Caco-2 (cell line): ENCODE measurements at regions not wholly inside any gene's neighbourhood (a gene's known extent, or its start where the extent isn't known, plus 50 kb on each side); places are given as distances from the start of the nearest gene placed in this dataset.

Experiments
- BruUV-seq: library from RNA; stranded (reverse); fragments of 400-500 nt; replicated peaks from 2 replicates; lab custom pipeline; 2021; lab: Mats Ljungman, UMichigan
- CTCF ChIA-PET: fragments of 300-600 bp; sonication (Branson Sonifier 250); formaldehyde crosslinking; loops from one replicate; lab custom pipeline; 2022; ENCODE audit warnings: antibody characterized with exemption; lab: Charles Lee
- POLR2A ChIA-PET: fragments of 300-600 bp; sonication (Branson Sonifier 250); formaldehyde crosslinking; loops from one replicate; lab custom pipeline; 2022; ENCODE audit warnings: antibody characterized with exemption; lab: Charles Lee
- DNase-seq, 2 experiments: peaks; one replicate each; pipeline versions ENCODE4 v3.0.0 to v3.0.0-alpha.2; 2020 to 2022
- H3K27me3 ChIP-seq: replicated peaks from 2 replicates; pipeline ENCODE4 v1.6.0; 2011; ENCODE audit warnings: low read length; ENCODE audit not compliant: control insufficient read depth, insufficient read depth
- H3K36me3 ChIP-seq: 2 replicates; pipeline ENCODE4 v1.5.1; 2011; ENCODE audit warnings: low read length; ENCODE audit not compliant: control insufficient read depth, insufficient read depth
- H3K4me1 ChIP-seq: fragments of 250-450 bp; sonication (Bioruptor Pico); 2 replicates; pipeline ENCODE4 v1.5.1; 2020; ENCODE audit warnings: mild to moderate bottlenecking
- H3K4me3 ChIP-seq: 2 replicates; pipeline ENCODE4 v1.5.1; 2011; ENCODE audit warnings: low read depth, mild to moderate bottlenecking, control low read depth, low read length
- H3K9me3 ChIP-seq: fragments of 250-450 bp; sonication (Bioruptor Pico); 2 replicates; pipeline ENCODE4 v1.5.1; 2020; ENCODE audit warnings: mild to moderate bottlenecking, moderate library complexity
- H3K27ac Mint-ChIP-seq: one replicate; pipeline ENCODE4 v1.8.0; 2022; ENCODE audit warnings: mixed read lengths; ENCODE audit not compliant: unreplicated experiment
- H3K27me3 Mint-ChIP-seq: one replicate; pipeline ENCODE4 v1.8.0; 2022; ENCODE audit warnings: mixed read lengths; ENCODE audit not compliant: insufficient read depth, unreplicated experiment
- H3K36me3 Mint-ChIP-seq: one replicate; pipeline ENCODE4 v1.8.0; 2022; ENCODE audit warnings: mild to moderate bottlenecking, mixed read lengths; ENCODE audit not compliant: insufficient read depth, unreplicated experiment
- H3K4me1 Mint-ChIP-seq: one replicate; pipeline ENCODE4 v1.8.0; 2022; ENCODE audit warnings: low read depth, mixed read lengths; ENCODE audit not compliant: unreplicated experiment
- H3K4me3 Mint-ChIP-seq: one replicate; pipeline ENCODE4 v1.8.0; 2022; ENCODE audit warnings: mild to moderate bottlenecking, moderate library complexity, mixed read lengths; ENCODE audit not compliant: unreplicated experiment
- H3K9me3 Mint-ChIP-seq: one replicate; pipeline ENCODE4 v1.8.0; 2022; ENCODE audit warnings: mixed read lengths; ENCODE audit not compliant: unreplicated experiment
- intact Hi-C: fragments of 100-400 bp; cut with micrococcal nuclease; formaldehyde crosslinking; loops from one replicate; pipeline ENCODE4 v1.10.0; 2022; ENCODE audit not compliant: unreplicated experiment
- TF ChIP-seq, protein P1 (sequence below), 2 experiments: fragments of 200-600 bp in 1 of 2; IDR thresholded peaks; 1 replicate in 1 of 2; 2 replicates in 1 of 2; pipeline versions ENCODE4 v1.5.1 to v1.8.0; 2011 to 2022; ENCODE audit warnings: antibody characterized with exemption in 1 of 2, control low read depth in 1 of 2, inconsistent platforms in 1 of 2, low read depth in 1 of 2, low read length in 1 of 2, mild to moderate bottlenecking in 1 of 2, moderate library complexity in 1 of 2; ENCODE audit not compliant: insufficient read depth in 1 of 2, severe bottlenecking in 1 of 2, unreplicated experiment in 1 of 2

GRCh38 chr3:15927969-15928368, 130.2 kb upstream of the ANKRD28 start:
- ChIA-PET CTCF (no interaction called here), POLR2A (no interaction called here)
- H3K4me3 ChIP-seq = no peak overlapping the region
- no peaks in the 10 kb centered on the region for H3K9me3 ChIP-seq
- intact Hi-C loops = no loop called here
- H3K36me3 ChIP-seq = no peaks in the 10 kb centered on the region
- Mint-ChIP-seq H3K4me1 (no peaks in the 10 kb centered on the region), H3K4me3 (no peak overlapping the region), H3K27ac (no peak overlapping the region), H3K27me3 (peaks cover 3% of the 10 kb centered on the region), H3K9me3 (no peaks in the 10 kb centered on the region), H3K36me3 (no peaks in the 10 kb centered on the region)
- BruUV-seq = no TSS peak
- no peak for DNase-seq
- no peaks in the 10 kb centered on the region for H3K27me3 ChIP-seq
- TF ChIP-seq, protein P1, sequence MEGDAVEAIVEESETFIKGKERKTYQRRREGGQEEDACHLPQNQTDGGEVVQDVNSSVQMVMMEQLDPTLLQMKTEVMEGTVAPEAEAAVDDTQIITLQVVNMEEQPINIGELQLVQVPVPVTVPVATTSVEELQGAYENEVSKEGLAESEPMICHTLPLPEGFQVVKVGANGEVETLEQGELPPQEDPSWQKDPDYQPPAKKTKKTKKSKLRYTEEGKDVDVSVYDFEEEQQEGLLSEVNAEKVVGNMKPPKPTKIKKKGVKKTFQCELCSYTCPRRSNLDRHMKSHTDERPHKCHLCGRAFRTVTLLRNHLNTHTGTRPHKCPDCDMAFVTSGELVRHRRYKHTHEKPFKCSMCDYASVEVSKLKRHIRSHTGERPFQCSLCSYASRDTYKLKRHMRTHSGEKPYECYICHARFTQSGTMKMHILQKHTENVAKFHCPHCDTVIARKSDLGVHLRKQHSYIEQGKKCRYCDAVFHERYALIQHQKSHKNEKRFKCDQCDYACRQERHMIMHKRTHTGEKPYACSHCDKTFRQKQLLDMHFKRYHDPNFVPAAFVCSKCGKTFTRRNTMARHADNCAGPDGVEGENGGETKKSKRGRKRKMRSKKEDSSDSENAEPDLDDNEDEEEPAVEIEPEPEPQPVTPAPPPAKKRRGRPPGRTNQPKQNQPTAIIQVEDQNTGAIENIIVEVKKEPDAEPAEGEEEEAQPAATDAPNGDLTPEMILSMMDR (IDR thresholded peaks at IDR 0.05; ENCODE audit: insufficient read depth in 1 of 2, low read depth in 1 of 2, low read length in 1 of 2, severe bottlenecking in 1 of 2, unreplicated experiment in 1 of 2) = no peak
- no peaks in the 10 kb centered on the region for H3K4me1 ChIP-seq

- BruUV-seq = no TSS peak
- Mint-ChIP-seq H3K27ac (no peak overlapping the region), H3K4me3 (no peak overlapping the region), H3K36me3 (no peaks in the 10 kb centered on the region), H3K27me3 (no peaks in the 10 kb centered on the region), H3K4me1 (no peaks in the 10 kb centered on the region), H3K9me3 (no peaks in the 10 kb centered on the region)
- intact Hi-C loops = no loop called here
- no peak for DNase-seq
- TF ChIP-seq, protein P1 (IDR thresholded peaks at IDR 0.05; ENCODE audit: insufficient read depth in 1 of 2, low read depth in 1 of 2, low read length in 1 of 2, severe bottlenecking in 1 of 2, unreplicated experiment in 1 of 2) = no peak
- ChIA-PET CTCF (no interaction called here), POLR2A (interaction anchor here (0.6 kb wide), 2 partner anchors 44 to 435 kb away, joined by 3 to 5 read pairs; no protein-coding TSS in a partner anchor)
- Histone ChIP-seq H3K4me3 (no peak overlapping the region), H3K36me3 (no peaks in the 10 kb centered on the region), H3K27me3 (no peaks in the 10 kb centered on the region), H3K9me3 (no peaks in the 10 kb centered on the region), H3K4me1 (no peaks in the 10 kb centered on the region)
Observed at GRCh38 chr3:15929944-15930571, 132.3 kb upstream of the ANKRD28 start.

DNA sequence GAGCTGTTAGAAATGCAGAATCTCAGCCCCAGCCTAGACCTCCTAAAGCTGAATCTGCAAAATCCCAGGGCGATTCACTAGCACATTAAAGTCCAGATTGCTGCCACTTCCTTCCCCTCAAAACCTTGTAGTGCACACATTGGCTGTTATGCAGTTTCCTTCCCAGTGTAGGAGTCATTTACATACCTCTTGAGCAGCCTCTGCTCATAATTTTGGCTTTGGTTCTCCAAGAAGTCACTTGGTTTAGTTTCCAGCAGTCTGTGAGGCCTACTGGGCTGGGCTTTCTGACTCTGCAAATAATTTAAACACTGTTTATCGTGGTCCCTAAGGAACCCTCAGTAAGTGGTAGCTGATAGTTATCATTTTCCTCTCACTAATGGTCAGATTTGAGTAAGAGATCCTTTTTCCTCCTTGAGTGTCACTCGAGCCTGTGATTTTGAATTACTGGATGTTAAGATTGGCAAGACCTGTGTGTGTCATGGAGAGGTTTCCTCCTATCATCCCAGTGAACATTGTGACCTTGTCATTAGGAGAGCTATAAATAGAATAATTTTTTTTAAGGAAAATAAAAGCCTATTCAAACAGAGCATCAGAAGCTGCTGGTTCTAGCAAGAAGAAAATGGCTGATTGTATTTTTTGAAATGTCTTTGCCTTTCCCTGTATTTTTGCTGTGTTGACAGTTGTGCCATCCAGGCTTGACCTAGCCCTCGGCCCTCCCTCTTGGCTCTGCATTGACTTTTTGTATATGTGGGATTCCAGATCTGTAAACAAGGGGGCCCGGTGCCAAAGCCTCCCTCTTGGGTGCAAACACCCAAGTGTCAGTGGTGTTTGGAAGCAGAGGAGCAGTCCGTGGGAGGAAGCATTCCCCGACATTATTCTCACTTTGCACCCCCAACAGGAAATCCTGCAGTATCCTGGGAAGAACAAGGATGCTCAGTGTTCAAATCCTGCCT, 134.8 kb upstream of the ANKRD28 start:
- no peaks in the 10 kb centered on the region for H3K36me3 ChIP-seq
- no peaks in the 10 kb centered on the region for H3K9me3 Mint-ChIP-seq
- no peaks in the 10 kb centered on the region for H3K36me3 Mint-ChIP-seq
- POLR2A ChIA-PET = no interaction called here
- H3K4me3 Mint-ChIP-seq = no peak overlapping the region
- no peak overlapping the region for H3K27ac Mint-ChIP-seq
- intact Hi-C loops = no loop called here
- H3K9me3 ChIP-seq = no peaks in the 10 kb centered on the region
- no peaks in the 10 kb centered on the region for H3K4me1 Mint-ChIP-seq
- no peak for DNase-seq
- TF ChIP-seq, protein P1 (IDR thresholded peaks at IDR 0.05; ENCODE audit: insufficient read depth in 1 of 2, low read depth in 1 of 2, low read length in 1 of 2, severe bottlenecking in 1 of 2, unreplicated experiment in 1 of 2) = no peak
- no peaks in the 10 kb centered on the region for H3K27me3 Mint-ChIP-seq
- BruUV-seq = no TSS peak
- no peaks in the 10 kb centered on the region for H3K4me1 ChIP-seq
- no peak overlapping the region for H3K4me3 ChIP-seq
- no peaks in the 10 kb centered on the region for H3K27me3 ChIP-seq
- CTCF ChIA-PET = no interaction called here
